GM21528 (cell line): ENCODE measurements at regions not wholly inside any gene's neighbourhood (a gene's known extent, or its start where the extent isn't known, plus 50 kb on each side); places are given as distances from the start of the nearest gene placed in this dataset.

Experiments used
- ATAC-seq: cut with Tn5 transposase; IDR thresholded peaks from one replicate; pipeline ENCODE4 v1.9.1; 2021; ENCODE audit warnings: mild to moderate bottlenecking, moderate library complexity; ENCODE audit not compliant: unreplicated experiment, low FRiP score

GRCh38 chr2:211049321-211050018, 493.1 kb downstream of the CPS1 start:
- no peak for ATAC-seq

GRCh38 chr2:211055438-211055837, 499.0 kb downstream of the CPS1 start:
- ATAC-seq = no peak

- no peak for ATAC-seq
These were observed 505.4 kb downstream of the CPS1 start for GRCh38 chr2:211061612-211062296.

GRCh38 chr2:211062297-211062612, 505.9 kb downstream of the CPS1 start:
- ATAC-seq = no peak

GRCh38 chr2:211067029-211067428, 510.6 kb downstream of the CPS1 start:
- ATAC-seq = no peak

- no peak for ATAC-seq
These were observed 511.8 kb downstream of the CPS1 start for GRCh38 chr2:211068108-211068780.

- no peak for ATAC-seq
These were observed 514.1 kb downstream of the CPS1 start for GRCh38 chr2:211070547-211070946.

- no peak for ATAC-seq
These were observed 520.9 kb downstream of the CPS1 start for GRCh38 chr2:211077216-211077767.

GRCh38 chr2:211084352-211084751, 528.0 kb downstream of the CPS1 start:
- ATAC-seq = no peak

GRCh38 chr2:211085056-211085680, 528.8 kb downstream of the CPS1 start:
- ATAC-seq = peak; percentile 66

GRCh38 chr2:211086049-211086448, 529.6 kb downstream of the CPS1 start:
- no peak for ATAC-seq

GRCh38 chr2:211089127-211089526, 532.7 kb downstream of the CPS1 start:
- no peak for ATAC-seq

- ATAC-seq = no peak
These were observed 537.4 kb downstream of the CPS1 start for GRCh38 chr2:211093743-211094303.

- no peak for ATAC-seq
These were observed 547.6 kb downstream of the CPS1 start for GRCh38 chr2:211103989-211104388.

- ATAC-seq = no peak
These were observed 557.2 kb downstream of the CPS1 start for GRCh38 chr2:211113334-211114175.

GRCh38 chr2:211114826-211115455, 558.5 kb downstream of the CPS1 start:
- no peak for ATAC-seq

- no peak for ATAC-seq
These were observed 560.6 kb downstream of the CPS1 start for GRCh38 chr2:211117026-211117425.

GRCh38 chr2:211126256-211126655, 569.9 kb downstream of the CPS1 start:
- no peak for ATAC-seq

- ATAC-seq = no peak
These were observed 571.1 kb downstream of the CPS1 start for GRCh38 chr2:211127501-211127900.
